GM06990 (cell line): ENCODE measurements at regions not wholly inside any gene's neighbourhood (a gene's known extent, or its start where the extent isn't known, plus 50 kb on each side); places are given as distances from the start of the nearest gene placed in this dataset.

Source experiments
- DNase-seq: peaks from one replicate; pipeline ENCODE4 v3.0.0-alpha.2; 2011; ENCODE audit not compliant: insufficient read length; ENCODE audit errors: extremely low read depth
- H3K27me3 ChIP-seq: replicated peaks from 2 replicates; pipeline ENCODE4 v1.6.0; 2011; ENCODE audit warnings: low read length; ENCODE audit not compliant: control insufficient read depth, insufficient read depth
- H3K36me3 ChIP-seq: 2 replicates; pipeline ENCODE4 v1.5.1; 2011; ENCODE audit warnings: low read length; ENCODE audit not compliant: control insufficient read depth, insufficient read depth
- H3K4me3 ChIP-seq: replicated peaks from 2 replicates; pipeline ENCODE4 v1.5.1; 2011; ENCODE audit warnings: low read depth, mild to moderate bottlenecking, control low read depth, low read length
- TF ChIP-seq, protein P1 (sequence below): IDR thresholded peaks from 2 replicates; pipeline ENCODE4 v1.5.1; 2011; ENCODE audit warnings: low read length, control low read depth, mild to moderate bottlenecking, inconsistent platforms; ENCODE audit not compliant: insufficient read depth, poor library complexity, severe bottlenecking

DNA sequence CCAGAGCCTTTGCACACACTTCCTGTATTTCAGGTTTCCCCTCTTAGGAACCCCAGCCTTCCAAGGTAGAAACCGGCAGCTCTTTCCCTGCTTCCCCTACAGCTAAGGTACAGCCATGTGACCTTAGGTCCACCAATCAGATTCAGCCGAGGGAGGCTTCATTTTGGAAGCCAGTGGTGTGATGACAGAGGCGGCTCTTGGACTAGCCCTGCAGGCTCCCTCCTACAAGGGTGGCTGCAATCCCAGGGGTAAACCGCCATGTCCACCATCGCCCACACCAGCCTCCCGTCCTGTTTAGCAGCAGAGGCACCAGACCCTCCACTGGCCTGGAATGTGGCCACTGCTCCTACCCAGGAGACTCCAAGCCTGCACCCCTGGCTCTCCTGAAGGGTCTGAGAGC lies 65.6 kb downstream of the SERPINA3 start:
- Histone ChIP-seq H3K27me3 (no peaks in the 10 kb centered on the region; the same call in none of the 2 replicates), H3K4me3 (no peak overlapping the region), H3K36me3 (no peaks in the 10 kb centered on the region)
- no peak for DNase-seq
- TF ChIP-seq, protein P1, sequence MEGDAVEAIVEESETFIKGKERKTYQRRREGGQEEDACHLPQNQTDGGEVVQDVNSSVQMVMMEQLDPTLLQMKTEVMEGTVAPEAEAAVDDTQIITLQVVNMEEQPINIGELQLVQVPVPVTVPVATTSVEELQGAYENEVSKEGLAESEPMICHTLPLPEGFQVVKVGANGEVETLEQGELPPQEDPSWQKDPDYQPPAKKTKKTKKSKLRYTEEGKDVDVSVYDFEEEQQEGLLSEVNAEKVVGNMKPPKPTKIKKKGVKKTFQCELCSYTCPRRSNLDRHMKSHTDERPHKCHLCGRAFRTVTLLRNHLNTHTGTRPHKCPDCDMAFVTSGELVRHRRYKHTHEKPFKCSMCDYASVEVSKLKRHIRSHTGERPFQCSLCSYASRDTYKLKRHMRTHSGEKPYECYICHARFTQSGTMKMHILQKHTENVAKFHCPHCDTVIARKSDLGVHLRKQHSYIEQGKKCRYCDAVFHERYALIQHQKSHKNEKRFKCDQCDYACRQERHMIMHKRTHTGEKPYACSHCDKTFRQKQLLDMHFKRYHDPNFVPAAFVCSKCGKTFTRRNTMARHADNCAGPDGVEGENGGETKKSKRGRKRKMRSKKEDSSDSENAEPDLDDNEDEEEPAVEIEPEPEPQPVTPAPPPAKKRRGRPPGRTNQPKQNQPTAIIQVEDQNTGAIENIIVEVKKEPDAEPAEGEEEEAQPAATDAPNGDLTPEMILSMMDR, result no peak

DNA sequence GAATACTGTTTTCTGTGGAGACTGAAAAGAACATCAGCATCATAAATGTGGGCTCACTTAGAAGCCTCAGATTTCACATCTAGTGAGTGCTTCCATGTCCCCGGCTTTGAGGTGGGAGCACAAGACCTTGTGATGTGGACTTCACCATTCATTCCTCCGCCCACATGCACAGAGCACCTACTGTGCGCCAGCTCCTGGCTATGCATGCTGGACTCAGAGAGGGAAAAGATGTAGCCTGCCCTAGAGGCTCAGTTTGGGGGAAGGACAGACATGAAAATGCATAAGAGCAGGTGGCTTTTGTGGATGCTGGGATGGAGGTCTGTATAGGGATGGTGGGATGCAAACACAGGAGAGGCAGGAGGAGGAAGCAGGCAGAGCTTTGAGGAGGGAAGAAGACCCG lies 65.0 kb downstream of the SERPINA3 start:
- no peak overlapping the region for H3K4me3 ChIP-seq
- TF ChIP-seq, protein P1, result no peak
- DNase-seq, result no peak
- no peaks in the 10 kb centered on the region; the same call in none of the 2 replicates for H3K27me3 ChIP-seq
- no peaks in the 10 kb centered on the region for H3K36me3 ChIP-seq

DNA sequence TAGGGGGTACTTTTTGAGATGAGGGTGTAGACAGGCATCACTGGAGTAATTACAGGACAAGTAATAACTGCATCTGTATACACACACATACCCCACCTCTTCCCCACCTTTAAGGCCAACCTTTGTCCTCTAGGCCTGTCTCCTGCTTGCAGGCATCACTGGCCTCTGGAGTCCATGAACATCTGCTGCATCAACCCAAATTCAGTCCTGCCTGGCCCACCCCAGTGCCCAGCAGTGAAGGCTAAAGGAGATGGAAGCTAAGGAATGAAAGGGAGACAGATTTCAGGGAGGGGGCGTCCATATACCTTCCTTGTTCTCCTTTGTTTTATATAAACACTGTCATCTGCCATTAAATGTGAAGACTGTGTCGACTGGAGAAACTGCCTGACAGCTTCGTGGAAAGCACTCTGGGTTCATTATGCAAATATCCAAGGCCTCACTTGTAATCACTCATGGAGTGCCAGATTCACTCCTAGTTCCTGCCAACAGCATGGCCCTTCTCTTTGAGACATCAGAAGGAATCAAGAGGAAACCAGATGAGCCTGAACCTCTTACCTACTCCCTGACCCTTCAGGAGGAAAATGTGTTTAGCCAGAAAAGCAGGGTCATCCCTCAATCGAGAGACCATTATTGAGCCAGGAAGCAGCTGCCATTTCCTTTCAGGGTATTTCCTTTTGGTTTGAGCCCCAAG lies 64.4 kb downstream of the SERPINA3 start:
- no peaks in the 10 kb centered on the region for H3K36me3 ChIP-seq
- H3K27me3 ChIP-seq, result no peaks in the 10 kb centered on the region; the same call in none of the 2 replicates
- TF ChIP-seq, protein P1, result no peak
- DNase-seq, result no peak
- no peak overlapping the region for H3K4me3 ChIP-seq

DNA sequence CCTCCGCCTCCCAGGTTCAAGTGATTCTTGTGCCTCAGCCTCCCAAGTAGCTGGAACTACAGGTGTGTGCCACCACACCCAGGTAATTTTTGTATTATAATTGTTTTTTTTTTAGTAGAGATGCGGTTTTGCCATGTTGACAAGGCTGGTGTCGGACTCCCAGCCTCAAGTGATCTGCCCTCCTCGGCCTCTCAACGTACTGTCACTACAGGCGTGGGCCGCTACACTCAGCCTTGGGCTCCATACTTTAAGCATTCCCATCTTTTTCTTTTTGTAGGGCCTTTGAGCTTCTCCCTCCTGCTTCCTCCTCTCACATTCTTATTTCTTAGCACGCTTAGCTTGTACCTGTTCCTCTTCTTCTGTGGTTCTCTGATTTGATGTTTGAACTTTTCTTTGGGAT lies 62.8 kb downstream of the SERPINA3 start:
- TF ChIP-seq, protein P1, result no peak
- DNase-seq, result no peak
- Histone ChIP-seq H3K4me3 (no peak overlapping the region), H3K36me3 (no peaks in the 10 kb centered on the region), H3K27me3 (no peaks in the 10 kb centered on the region; the same call in none of the 2 replicates)

DNA sequence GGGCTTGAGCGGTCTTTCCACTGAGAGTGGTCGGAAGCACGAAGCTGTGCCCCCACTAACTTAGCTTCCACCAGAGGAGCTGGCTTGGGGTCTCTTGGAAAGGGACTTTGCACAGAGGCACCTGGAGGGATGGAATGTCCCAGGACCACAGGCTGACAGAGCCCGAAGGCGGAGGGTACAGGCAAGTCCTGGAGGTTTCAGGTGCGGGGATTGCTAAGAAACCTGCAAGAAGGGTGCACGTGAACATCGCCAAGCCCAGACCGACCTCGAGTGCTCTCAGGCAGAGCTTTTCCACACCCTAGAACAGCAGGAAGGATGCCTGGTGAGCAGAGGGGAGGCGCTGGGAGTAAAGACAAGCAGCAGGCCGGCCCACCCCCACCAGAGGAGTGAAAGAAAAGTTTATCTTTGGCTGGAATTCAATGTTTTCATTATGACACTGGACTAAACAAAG lies 61.6 kb downstream of the SERPINA3 start:
- no peak overlapping the region for H3K4me3 ChIP-seq
- DNase-seq, result no peak
- no peaks in the 10 kb centered on the region for H3K36me3 ChIP-seq
- no peaks in the 10 kb centered on the region; the same call in none of the 2 replicates for H3K27me3 ChIP-seq
- TF ChIP-seq, protein P1, result no peak
